ENCODE measurements at regions not wholly inside any gene's neighbourhood (a gene's known extent, or its start where the extent isn't known, plus 50 kb on each side); places are given as distances from the start of the nearest gene placed in this dataset.

GRCh38 chr4:18422685-18423084 is 401.1 kb upstream of the LCORL start:
- TF ChIP-seq CTCF (IDR thresholded peaks at IDR 0.05) (no peak), POLR2AphosphoS5 (IDR thresholded peaks at IDR 0.05) (no peak)
